Kidney (tissue), 13 donors: ENCODE measurements at regions not wholly inside any gene's neighbourhood (a gene's known extent, or its start where the extent isn't known, plus 50 kb on each side); places are given as distances from the start of the nearest gene placed in this dataset.

Experiments
- DNase-seq, 5 donors: peaks; one replicate each; pipeline ENCODE4 v3.0.0-alpha.2; 2013 to 2020
- FAIRE-seq: peaks from 2 replicates; lab custom pipeline; 2012; peaks lifted over from hg19 to GRCh38; lab: Jason Lieb, UNC
- H3K27ac ChIP-seq, 2 donors: one replicate each; pipeline ENCODE4 v1.7.0; 2013; ENCODE audit warnings: low read depth in 2 of 2, low read length in 2 of 2, inconsistent platforms in 1 of 2
- H3K27me3 ChIP-seq: one replicate; pipeline ENCODE4 v1.7.1; 2013; ENCODE audit warnings: low read length, inconsistent platforms; ENCODE audit not compliant: control insufficient read depth, insufficient read depth
- H3K36me3 ChIP-seq, 3 donors: one replicate each; pipeline versions ENCODE4 v1.7.0 to v1.7.1; 2013; ENCODE audit warnings: low read length in 3 of 3, control low read depth in 1 of 3, inconsistent platforms in 1 of 3; ENCODE audit not compliant: insufficient read depth in 3 of 3, control insufficient read depth in 2 of 3
- H3K4me1 ChIP-seq, 3 donors: one replicate each; pipeline versions ENCODE4 v1.7.0 to v1.7.1; 2013; ENCODE audit warnings: low read length in 3 of 3, inconsistent platforms in 1 of 3, low read depth in 1 of 3; ENCODE audit not compliant: control insufficient read depth in 2 of 3, insufficient read depth in 2 of 3
- H3K4me3 ChIP-seq, 3 donors: one replicate each; pipeline versions ENCODE4 v1.7.0 to v1.8.1; 2013; ENCODE audit warnings: low read length in 3 of 3, control low read depth in 1 of 3, inconsistent platforms in 1 of 3
- H3K9ac ChIP-seq, 3 donors: one replicate each; pipeline versions ENCODE4 v1.7.0 to v1.7.1; 2013; ENCODE audit warnings: low read length in 3 of 3, control low read depth in 1 of 3, inconsistent platforms in 1 of 3
- H3K9me3 ChIP-seq, 3 donors: one replicate each; pipeline versions ENCODE4 v1.7.0 to v1.7.1; 2013; ENCODE audit warnings: low read length in 3 of 3, control low read depth in 1 of 3, inconsistent platforms in 1 of 3; ENCODE audit not compliant: control insufficient read depth in 2 of 3, insufficient read depth in 1 of 3
- CTCF ChIP-seq: IDR thresholded peaks from 3 replicates; pipeline ENCODE4 v1.5.1; 2012; ENCODE audit warnings: mild to moderate bottlenecking, moderate library complexity, borderline replicate concordance; ENCODE audit not compliant: insufficient read depth; ENCODE audit errors: extremely low read depth
- intact Hi-C: fragments of 100-400 bp; cut with DNase I; formaldehyde crosslinking; loops from one replicate; pipeline ENCODE4 v1.11.1; 2022
- donor health status: control.
- donor health status: control.
- donor health status: control.
- donor health status: control.
- donor health status: control.
- donor health status: DM: yes; HTN: yes; CAD: no.
- donor health status: Normal renal cell carcinoma (clear cell type).

- no peaks in the 10 kb centered on the region for H3K9me3 ChIP-seq
- no peaks in the 10 kb centered on the region for H3K36me3 ChIP-seq
- H3K9ac ChIP-seq, result no peak overlapping the region
- no peak overlapping the region for H3K27ac ChIP-seq
- H3K27me3 ChIP-seq, result no peaks in the 10 kb centered on the region
- DNase-seq (no peak), FAIRE-seq (no peak)
- intact Hi-C loops, result no loop called here
- no peaks in the 10 kb centered on the region for H3K4me1 ChIP-seq
- TF ChIP-seq CTCF, result no peak
- H3K4me3 ChIP-seq, result no peak overlapping the region
Observed at GRCh38 chrX:150041208-150041607, 102.9 kb upstream of the EOLA2 start.

- no peak overlapping the region for H3K4me3 ChIP-seq
- no peak overlapping the region for H3K9ac ChIP-seq
- no peaks in the 10 kb centered on the region for H3K36me3 ChIP-seq
- intact Hi-C loops, result no loop called here
- no peaks in the 10 kb centered on the region for H3K4me1 ChIP-seq
- no peak for TF ChIP-seq CTCF
- no peaks in the 10 kb centered on the region for H3K9me3 ChIP-seq
- FAIRE-seq (no peak), DNase-seq (no peak)
- no peak overlapping the region for H3K27ac ChIP-seq
- no peaks in the 10 kb centered on the region for H3K27me3 ChIP-seq
Observed at GRCh38 chrX:150044556-150044955, 106.3 kb upstream of the EOLA2 start.

GRCh38 chrX:150047818-150048217 lies 109.5 kb upstream of the EOLA2 start:
- Histone ChIP-seq H3K27ac (no peak overlapping the region), H3K9ac (no peak overlapping the region), H3K9me3 (no peaks in the 10 kb centered on the region), H3K27me3 (no peaks in the 10 kb centered on the region), H3K4me1 (peaks cover 0 to 3% (median 0%) of the 10 kb centered on the region in 3 donors), H3K4me3 (no peak overlapping the region), H3K36me3 (no peaks in the 10 kb centered on the region)
- intact Hi-C loops, result no loop called here
- FAIRE-seq (no peak), DNase-seq (no peak)
- no peak for TF ChIP-seq CTCF

- H3K4me3 ChIP-seq, result no peak overlapping the region
- peaks cover 0 to 3% (median 0%) of the 10 kb centered on the region in 3 donors for H3K4me1 ChIP-seq
- H3K9me3 ChIP-seq, result no peaks in the 10 kb centered on the region
- no peaks in the 10 kb centered on the region for H3K36me3 ChIP-seq
- no peak overlapping the region for H3K27ac ChIP-seq
- TF ChIP-seq CTCF, result no peak
- no peaks in the 10 kb centered on the region for H3K27me3 ChIP-seq
- H3K9ac ChIP-seq, result no peak overlapping the region
- FAIRE-seq, result no peak
- intact Hi-C loops, result no loop called here
- DNase-seq, result peak in 2 of 5 donors; percentile 26 to 74
Observed at GRCh38 chrX:150049647-150050046, 111.4 kb upstream of the EOLA2 start.
